UCSD-AML1 (cell line): ENCODE measurements at regions not wholly inside any gene's neighbourhood (a gene's known extent, or its start where the extent isn't known, plus 50 kb on each side); places are given as distances from the start of the nearest gene placed in this dataset.

Source experiments
- DNase-seq: peaks from one replicate; lab custom pipeline; 2025; ENCODE audit not compliant: unreplicated experiment; lab: John Stamatoyannopoulos, UW

DNA sequence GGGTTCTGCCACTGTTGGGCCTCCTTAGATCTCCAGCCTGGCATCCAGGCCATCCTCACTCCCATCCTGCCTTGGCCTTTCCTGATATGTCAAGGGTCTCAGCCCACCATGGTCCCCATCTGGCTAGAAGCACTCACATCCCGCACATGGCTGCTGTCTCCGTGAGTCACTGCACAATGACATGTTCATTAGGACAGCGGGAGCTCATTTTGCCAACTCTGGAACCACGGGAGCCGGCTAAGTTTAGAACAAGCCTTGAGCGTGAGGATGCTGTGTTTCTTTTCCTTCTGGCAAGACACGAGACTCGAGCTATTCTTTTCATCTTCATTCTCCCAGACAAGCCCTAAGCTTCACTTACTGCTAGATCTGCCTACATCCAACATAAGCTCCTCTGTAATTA, 65.7 kb upstream of the KSR1 start:
- DNase-seq, result no peak

DNA sequence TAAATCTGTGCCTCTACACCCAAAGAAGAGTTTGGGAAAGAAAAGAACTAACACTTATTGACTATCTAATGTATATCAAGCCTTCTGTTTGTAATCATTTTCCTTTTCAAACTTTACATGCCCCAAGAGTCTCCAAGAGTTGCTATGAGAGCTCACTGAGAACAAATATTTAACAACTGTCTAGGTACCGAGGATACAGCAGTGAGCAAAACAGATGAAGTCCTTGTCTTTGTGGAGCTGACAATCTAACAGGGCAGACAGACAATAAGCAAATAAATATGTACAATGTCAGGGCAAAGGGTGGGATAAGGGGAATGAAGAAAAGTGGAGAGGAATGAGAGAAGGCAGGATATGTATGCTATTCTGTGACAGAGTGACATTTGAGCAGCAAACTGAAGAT, 64.8 kb upstream of the KSR1 start:
- DNase-seq, result no peak

DNA sequence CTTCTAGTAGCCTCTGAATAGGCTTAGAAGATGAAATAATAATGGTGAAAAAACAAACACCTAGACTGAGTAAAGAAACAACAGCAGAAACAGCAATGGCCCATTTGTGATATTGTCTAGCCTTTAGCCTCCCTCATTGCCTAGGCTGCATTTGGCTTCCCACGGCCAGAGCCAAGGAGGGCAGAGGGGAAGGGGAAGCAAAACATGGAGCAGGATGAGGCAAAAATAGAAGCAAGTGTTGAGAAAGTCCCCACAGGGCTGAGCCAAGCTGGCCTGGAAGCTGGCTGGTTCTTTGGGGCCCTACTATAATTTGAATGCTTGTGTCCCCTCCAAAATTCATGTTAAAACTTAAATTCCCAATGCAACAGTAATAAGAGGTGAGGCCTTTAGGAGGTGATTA, 60.2 kb upstream of the KSR1 start:
- DNase-seq, result no peak

DNA sequence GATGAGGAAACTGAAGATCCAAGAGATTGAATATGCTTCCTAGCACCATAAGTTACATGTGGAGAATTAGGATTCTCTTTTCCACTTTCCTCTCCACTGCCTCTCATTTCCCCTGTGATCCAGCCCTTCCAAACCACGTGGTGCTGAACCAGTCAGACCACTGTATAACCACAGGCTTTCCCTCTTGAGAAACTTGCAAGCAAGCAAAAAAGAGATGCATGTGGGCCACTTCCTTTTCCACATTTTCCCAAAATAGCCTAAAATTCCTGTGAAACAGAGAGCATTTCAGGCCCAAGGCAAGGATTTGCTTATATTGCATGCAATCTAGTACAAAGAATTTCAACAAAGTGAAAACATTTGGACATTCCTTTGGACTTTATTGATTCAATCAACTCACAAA, 59.3 kb upstream of the KSR1 start:
- no peak for DNase-seq

DNA sequence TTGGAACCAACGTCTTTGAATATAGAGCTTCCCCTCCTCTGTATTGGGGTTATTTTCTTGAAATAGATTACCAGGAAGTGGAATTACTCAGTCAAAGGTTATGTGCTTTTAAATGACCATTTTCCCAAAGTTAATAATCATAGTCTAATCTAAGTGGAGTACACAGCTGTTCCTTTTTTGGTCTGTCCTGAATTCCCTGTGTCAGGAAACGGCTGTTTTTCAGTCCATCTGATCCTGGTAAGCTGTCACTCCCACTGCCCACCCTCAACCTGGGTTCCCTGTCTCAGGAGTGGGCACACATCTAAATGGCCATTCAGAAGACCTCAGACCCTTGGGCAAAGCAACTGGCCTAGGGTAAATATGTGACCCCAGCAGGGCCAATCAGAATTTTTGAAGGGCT, 57.6 kb upstream of the KSR1 start:
- DNase-seq, result no peak

DNA sequence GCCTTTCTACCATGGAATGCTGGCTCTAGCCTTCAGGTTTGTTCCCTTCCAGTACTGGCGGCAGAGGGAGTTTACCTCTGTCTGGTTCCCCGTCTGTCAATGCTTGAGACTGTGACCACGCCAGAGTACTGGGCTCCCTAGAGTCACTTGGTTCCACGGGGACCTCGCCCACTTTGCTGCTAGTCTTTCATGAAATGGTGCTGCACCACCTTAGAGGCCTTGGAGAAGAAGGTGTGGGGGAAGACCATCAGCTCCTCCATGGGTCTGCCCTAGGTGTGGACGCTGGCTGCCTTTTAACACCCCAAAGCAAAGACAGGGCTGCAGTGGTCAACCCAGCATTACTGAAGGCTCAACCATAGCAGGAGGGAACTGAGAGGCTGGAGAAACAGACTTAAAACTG, 55.3 kb upstream of the KSR1 start:
- no peak for DNase-seq

DNA sequence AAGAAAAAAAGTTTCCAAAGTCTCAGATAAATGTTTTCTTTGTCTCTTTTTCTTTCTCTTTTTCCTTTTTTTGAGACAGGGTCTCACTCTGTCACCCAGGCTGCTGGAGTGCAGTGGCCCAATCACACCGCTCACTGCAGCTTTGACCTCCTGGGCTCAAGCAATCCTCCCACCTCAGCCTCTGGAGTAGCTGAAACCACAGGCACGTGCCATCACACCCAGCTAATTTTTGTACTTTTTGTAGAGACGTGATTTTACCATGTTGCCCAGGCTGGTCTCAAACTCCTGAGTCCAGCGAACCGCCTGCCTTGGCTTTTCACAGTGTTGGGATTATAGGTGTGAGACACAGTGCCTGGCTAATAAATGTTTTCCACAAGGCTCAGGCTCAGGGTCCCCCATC, 53.3 kb upstream of the KSR1 start:
- DNase-seq, result no peak

DNA sequence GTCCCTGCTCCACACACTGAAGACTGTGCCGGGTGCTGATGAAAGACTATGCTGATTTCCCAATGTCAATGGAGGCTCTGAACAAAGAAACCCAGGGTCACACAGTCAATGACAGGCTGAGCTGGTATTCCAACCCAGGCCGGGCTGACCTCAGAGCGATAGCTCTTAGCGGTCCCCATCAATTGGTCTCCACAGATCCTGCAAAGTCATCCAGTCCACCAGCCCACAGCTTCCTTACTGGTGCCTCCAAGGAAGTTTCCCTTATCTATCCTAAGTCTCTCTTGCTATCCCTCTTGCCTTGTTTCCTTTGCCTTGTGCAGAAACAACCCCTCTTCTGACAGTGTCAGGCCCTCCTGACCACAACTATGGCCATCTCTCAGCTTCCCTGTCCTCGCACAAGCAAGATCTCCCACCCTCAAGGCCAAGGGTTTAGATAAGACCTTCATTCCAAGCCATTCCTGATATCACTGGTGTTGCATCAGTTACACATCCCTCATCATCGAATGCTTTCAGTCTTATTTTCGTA, 52.7 kb upstream of the KSR1 start:
- peak; percentile 57 for DNase-seq

DNA sequence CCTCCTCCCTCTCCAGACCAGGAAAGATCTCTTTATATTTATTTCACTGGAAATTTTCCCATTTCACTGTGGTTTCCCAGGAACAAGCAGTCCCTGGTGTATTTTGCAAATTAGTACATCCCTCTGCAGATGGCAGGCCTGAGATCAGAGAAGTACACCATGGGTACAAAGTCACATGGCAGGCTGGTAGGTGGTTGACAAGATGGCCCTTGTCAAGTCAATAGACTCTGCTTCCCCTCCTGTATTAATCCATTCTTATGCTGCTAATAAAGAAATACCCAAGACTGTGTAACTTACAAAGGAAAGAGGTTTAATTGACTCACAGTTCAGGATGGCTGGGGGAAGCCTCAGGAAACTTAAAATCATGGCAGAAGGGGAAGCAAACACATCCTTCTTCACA, 51.6 kb upstream of the KSR1 start:
- no peak for DNase-seq
